SK-N-DZ (cell line): ENCODE measurements at regions not wholly inside any gene's neighbourhood (a gene's known extent, or its start where the extent isn't known, plus 50 kb on each side); places are given as distances from the start of the nearest gene placed in this dataset.
"Not testable (repeated sequence)": the region's sequence is repeated elsewhere in the genome, so short reads cannot be mapped to it uniquely, and the experiment has no call there.

ENCODE experiments used
- DNase-seq: peaks from one replicate; pipeline ENCODE4 v3.0.0-alpha.2; 2015; ENCODE audit warnings: low spot score

DNA sequence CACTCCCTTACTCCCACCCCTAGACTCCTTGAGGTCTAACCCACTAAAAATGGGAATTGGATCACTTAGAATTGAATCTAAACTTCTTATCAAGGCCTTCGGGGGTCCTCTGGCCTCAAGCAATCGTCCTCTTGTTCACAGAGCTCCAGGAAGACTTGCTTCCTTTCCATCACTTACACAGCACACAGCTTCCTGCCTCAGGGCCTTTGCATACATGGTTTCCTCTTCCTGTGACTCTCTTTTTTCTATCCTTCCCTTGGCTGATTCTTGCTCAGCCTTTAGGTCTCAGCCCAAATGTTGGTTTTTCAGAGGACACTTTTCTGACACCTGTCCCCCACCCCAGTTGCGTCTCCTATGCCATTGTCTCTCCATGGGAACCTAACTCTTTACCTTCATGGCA is 50.0 kb upstream of the ALDH1B1 start:
- no peak for DNase-seq

GRCh38 chr9:38342096-38342495 is 50.4 kb upstream of the ALDH1B1 start:
- no peak for DNase-seq

DNA sequence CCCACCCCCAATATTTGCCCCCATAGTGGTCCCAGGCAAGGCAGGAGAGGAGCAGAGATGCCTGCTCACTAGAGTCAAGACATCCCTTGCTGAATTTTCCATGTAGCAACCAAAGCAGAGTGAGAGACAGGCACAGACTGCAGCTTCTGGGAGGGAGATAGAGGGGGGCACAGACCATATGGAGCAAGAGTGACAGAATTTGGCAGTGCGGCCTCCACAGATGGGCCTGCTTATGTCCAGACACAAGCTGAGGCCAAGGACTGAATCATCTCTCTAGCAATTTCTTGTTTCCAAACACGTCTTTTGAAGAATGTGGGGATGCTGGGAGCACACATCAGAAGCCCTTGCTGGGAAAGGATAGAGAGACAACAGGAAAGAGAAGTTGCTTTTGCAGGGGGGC is 53.0 kb upstream of the ALDH1B1 start:
- DNase-seq, result no peak

DNA sequence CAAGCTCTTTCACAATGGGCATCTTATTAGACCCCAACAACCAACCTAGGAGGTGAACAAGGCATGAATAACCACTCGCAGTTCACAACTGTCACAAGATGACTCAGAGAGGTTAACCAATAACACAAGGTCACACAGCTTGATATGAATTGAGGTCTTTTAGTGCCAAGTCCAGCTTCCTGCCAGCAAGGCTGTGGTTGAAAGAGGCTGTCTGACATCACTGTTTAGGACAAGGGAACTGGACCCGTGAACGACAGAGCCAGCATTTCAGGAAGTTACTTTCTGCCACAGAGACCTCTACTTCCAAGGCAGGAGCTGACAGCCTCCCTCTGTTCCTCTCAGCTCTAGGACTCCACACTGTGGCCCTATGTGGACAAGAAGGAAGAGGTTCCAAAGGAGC is 53.4 kb upstream of the ALDH1B1 start:
- DNase-seq, result no peak

- DNase-seq, result no peak
Measured at GRCh38 chr9:38338342-38339018, 54.0 kb upstream of the ALDH1B1 start.

DNA sequence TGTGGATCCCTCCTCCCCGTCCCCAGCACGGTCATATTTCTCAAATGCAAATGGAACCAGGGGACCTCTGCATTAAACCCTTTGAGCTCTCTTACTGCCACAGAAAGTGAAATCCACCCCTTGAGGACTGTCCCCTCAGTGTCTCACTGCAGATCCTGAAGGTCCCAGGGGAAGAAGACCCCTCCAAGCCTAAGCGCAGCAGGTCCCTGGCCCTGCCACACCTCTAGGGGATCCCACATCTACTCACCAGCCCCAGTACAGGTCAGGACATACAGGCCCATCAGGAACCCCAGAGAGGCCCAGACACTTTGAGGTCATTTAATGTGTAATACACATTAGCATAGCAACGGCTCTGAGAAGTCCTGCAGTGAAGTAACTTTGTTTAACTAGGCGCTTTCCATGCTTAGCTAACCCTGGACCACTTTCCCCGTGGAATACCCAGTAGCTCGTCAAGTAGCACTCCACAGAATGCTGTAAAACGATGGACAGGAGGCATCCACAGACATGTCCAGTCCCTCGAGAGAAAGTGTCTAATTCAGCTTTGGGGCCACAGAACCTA is 54.7 kb upstream of the ALDH1B1 start:
- DNase-seq, result no peak

DNA sequence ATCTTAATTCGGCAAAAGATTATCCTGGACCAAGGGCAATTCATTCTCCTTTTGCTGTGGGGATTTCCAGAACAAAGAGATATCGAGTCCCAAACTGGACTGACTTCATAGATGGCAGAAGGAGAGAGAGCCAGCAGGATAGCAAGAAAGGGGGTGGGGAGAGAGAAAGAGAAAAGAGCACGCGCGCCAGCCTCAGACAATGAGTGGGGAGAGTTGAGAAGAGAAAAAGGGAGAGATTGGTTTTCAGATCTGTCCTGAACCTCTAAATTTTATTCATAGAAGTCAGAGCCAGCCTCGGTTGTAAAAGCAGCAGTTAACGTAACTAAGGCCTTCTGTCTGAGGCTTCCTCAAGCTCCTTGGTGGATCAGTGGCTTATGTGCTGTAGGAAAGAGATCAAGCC is 55.3 kb upstream of the ALDH1B1 start:
- DNase-seq, result no peak

GRCh38 chr9:38336341-38336740 is 56.2 kb upstream of the ALDH1B1 start:
- no peak for DNase-seq

GRCh38 chr9:38335686-38336085 is 56.8 kb upstream of the ALDH1B1 start:
- no peak for DNase-seq

DNA sequence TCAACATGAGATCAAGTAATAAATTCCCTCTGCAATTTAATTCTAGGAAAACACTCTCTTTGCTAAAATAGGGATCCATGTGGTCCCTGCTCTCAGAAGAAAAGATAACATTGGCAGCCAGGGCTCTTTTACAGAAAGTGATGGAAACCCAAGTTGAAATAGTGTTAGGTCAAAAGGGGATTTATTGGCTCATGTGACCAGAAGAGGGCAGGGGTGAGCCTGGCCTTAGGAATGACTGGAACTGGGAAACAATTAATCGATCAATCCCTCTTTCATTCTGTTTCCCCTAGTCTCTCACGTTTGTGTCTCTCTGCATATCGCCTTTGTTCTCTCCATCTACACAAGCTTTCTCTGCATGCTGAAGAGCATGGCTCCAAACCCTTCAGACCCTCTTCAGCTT is 58.3 kb upstream of the ALDH1B1 start:
- DNase-seq, result no peak

DNA sequence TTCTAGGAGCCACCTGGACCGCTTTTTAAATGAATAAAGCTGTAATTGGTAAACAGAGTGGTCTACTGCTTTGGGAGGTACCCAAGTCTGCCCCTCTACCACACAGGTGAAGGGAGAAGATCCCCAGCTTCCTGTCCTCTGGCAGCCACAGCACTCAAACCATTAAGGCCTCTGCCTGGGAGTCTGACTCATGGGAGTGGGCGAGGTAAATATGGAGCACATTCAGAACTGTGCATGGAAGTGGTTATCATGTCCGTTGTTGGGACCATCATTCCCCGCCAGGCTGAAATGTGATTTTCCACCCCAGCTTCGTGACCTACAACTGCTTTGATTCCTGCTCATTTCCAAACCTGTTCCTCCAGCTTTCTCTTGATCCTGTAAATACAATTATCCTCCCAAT is 59.5 kb upstream of the ALDH1B1 start:
- no peak for DNase-seq

- DNase-seq, result no peak
Measured at GRCh38 chr9:38332625-38333024, 59.9 kb upstream of the ALDH1B1 start.

GRCh38 chr9:38331141-38331540 is 61.4 kb upstream of the ALDH1B1 start:
- no peak for DNase-seq

DNA sequence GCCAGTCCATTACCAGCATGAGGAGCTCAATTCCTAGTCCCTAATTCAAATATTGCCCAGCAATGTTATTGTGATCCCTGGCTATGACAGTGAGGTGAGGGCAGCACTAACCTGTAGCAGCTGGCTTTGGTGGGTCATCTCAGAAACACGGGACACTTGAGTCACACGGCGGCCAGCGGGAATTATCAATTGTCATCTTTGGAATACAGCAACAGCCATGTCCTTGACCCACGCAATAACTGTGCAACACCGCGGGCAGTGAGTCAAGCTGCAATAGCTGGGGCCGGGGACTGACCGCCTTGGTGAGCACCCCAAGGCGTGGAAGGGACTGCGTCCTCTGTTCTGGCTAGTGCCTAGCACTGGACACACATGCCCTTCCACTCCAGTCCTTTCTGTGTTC is 62.5 kb upstream of the ALDH1B1 start:
- DNase-seq, result no peak

DNA sequence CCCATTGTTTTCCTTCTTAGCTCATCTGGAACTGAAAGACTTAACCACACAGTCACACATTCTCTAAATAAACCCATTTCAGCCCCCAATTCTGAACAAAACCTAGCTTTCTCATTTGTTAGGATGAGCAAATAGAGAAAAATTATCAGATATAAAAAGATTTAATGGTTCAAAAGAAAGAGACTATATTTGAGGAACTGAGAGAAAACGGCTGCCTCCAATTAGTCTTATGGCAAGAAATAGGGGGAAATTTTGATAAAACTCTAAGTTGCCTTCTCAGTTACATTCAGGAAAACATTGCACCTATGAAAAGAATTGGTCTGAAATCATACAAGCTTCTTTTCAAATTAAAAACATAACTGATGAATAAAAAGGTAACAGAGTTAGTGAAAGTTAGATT is 63.7 kb upstream of the ALDH1B1 start:
- DNase-seq, result no peak

GRCh38 chr9:38326122-38326521 is 66.4 kb upstream of the ALDH1B1 start:
- no peak for DNase-seq

DNA sequence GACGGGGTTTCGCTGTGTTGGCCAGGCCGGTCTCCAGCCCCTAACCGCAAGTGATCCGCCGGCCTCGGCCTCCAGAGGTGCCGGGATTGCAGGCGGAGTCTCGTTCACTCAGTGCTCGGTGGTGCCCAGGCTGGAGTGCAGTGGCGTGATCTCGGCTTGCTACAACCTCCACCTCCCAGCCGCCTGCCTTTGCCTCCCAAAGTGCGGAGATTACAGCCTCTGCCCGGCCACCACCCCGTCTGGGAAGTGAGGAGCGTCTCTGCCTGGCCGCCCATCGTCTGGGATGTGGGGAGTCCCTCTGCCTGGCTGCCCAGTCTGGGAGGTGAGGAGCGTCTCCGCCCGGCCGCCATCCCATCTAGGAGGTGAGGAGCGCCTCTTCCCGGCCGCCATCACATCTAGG is 68.3 kb upstream of the ALDH1B1 start:
- DNase-seq, result not testable (repeated sequence)

DNA sequence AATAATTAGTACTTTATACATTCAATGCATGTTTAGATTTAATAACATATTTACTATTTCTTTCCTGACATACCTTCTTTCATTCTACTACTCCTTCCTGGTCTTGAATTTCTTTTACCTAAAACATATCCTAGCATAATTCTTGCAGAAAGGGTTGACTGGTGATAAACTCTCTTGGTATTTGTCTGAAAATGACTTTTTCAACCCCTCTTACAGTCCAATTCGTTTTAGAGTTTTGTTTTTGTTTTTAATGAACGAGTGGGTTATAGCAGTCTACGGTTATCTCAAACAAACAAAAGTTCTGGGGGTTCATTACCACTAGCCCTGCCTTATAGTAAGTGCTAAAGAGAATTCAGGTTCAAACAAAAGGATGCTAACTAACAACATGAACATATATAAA is 69.6 kb upstream of the ALDH1B1 start:
- no peak for DNase-seq

- DNase-seq, result no peak
Measured at GRCh38 chr9:38319496-38320173, 72.9 kb upstream of the ALDH1B1 start.

- DNase-seq, result peak; percentile 74
Measured at GRCh38 chr9:38318759-38319495, 73.6 kb upstream of the ALDH1B1 start.

GRCh38 chr9:38316166-38316780 is 76.2 kb upstream of the ALDH1B1 start:
- no peak for DNase-seq

- DNase-seq, result no peak
Measured at GRCh38 chr9:38315085-38315595, 77.4 kb upstream of the ALDH1B1 start.
